ENCODE measurements at regions not wholly inside any gene's neighbourhood (a gene's known extent, or its start where the extent isn't known, plus 50 kb on each side); places are given as distances from the start of the nearest gene placed in this dataset.
"Not testable (repeated sequence)": the region's sequence is repeated elsewhere in the genome, so short reads cannot be mapped to it uniquely, and the experiment has no call there.

GRCh38 chr18:60246606-60247005, 126.0 kb downstream of the MC4R start:
- Histone ChIP-seq H3K4me3 (no peak overlapping the region), H3K27me3 (no peaks in the 10 kb centered on the region), H3K36me3 (no peaks in the 10 kb centered on the region), H3K27ac (replicated peaks in 1 of 4) (no peak overlapping the region), H3K4me1 (peaks cover 0 to 17% (median 0%) of the 10 kb centered on the region in 4 donors), H3K9me3 (no peaks in the 10 kb centered on the region)
- DNase-seq (ENCODE audit: extremely low spot score) = no peak
- TF ChIP-seq POLR2A (IDR thresholded peaks at IDR 0.05; ENCODE audit: low read depth) (no peak), POLR2AphosphoS5 (IDR thresholded peaks at IDR 0.05) (no peak), EP300 (IDR thresholded peaks at IDR 0.05) (no peak)
- TF ChIP-seq, protein P1, sequence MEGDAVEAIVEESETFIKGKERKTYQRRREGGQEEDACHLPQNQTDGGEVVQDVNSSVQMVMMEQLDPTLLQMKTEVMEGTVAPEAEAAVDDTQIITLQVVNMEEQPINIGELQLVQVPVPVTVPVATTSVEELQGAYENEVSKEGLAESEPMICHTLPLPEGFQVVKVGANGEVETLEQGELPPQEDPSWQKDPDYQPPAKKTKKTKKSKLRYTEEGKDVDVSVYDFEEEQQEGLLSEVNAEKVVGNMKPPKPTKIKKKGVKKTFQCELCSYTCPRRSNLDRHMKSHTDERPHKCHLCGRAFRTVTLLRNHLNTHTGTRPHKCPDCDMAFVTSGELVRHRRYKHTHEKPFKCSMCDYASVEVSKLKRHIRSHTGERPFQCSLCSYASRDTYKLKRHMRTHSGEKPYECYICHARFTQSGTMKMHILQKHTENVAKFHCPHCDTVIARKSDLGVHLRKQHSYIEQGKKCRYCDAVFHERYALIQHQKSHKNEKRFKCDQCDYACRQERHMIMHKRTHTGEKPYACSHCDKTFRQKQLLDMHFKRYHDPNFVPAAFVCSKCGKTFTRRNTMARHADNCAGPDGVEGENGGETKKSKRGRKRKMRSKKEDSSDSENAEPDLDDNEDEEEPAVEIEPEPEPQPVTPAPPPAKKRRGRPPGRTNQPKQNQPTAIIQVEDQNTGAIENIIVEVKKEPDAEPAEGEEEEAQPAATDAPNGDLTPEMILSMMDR (IDR thresholded peaks at IDR 0.05) = no peak
- WGBS = 54% methylated on average over 1 of the region's 1 CpG
- intact Hi-C loops (cut with DNase I) = no loop called here

GRCh38 chr18:60245096-60245495, 127.5 kb downstream of the MC4R start:
- no peak for DNase-seq (ENCODE audit: extremely low spot score)
- TF ChIP-seq, protein P1 (IDR thresholded peaks at IDR 0.05) = no peak
- TF ChIP-seq EP300 (IDR thresholded peaks at IDR 0.05) (no peak), POLR2A (IDR thresholded peaks at IDR 0.05; ENCODE audit: low read depth) (no peak)
- WGBS = 88% methylated on average over 5 of the region's 5 CpGs
- H3K27ac ChIP-seq (replicated peaks in 1 of 4) = no peak overlapping the region
- no peaks in the 10 kb centered on the region for H3K27me3 ChIP-seq
- H3K36me3 ChIP-seq = no peaks in the 10 kb centered on the region
- no peaks in the 10 kb centered on the region for H3K9me3 ChIP-seq
- no peak overlapping the region for H3K4me3 ChIP-seq
- intact Hi-C loops (cut with DNase I) = no loop called here
- H3K4me1 ChIP-seq = peaks cover 0 to 17% (median 0%) of the 10 kb centered on the region in 4 donors

GRCh38 chr18:60239024-60239710, 133.4 kb downstream of the MC4R start:
- H3K27me3 ChIP-seq; H3K9me3 ChIP-seq; H3K4me1 ChIP-seq; intact Hi-C loops (cut with DNase I); DNase-seq (ENCODE audit: extremely low spot score); H3K4me3 ChIP-seq; H3K36me3 ChIP-seq; H3K27ac ChIP-seq (replicated peaks in 1 of 4): not testable (repeated sequence)
- 67% methylated on average over 4 of the region's 4 CpGs for WGBS

DNA sequence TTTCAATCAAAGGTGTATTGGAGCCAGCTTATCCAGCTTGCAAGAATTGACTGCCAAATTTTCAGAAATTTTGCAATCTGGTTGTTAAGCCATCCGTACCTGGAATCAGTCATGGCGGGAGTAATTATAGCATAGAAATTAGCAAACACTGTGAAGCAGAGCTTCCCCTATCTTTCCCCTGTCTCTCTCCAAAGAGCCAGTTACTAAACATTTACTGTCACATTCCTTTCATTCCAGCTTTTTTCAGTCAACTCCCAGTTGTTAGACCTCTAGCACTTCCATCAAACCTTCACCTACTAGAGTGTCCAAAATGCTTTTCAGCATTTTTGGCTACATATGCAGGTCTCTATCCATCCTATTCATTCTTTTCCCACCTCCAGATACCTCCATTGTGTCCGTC, 137.4 kb downstream of the MC4R start:
- 92% methylated on average over 3 of the region's 3 CpGs for WGBS
- Histone ChIP-seq H3K4me1 (no peaks in the 10 kb centered on the region), H3K27me3 (no peaks in the 10 kb centered on the region), H3K4me3 (no peak overlapping the region), H3K27ac (replicated peaks in 1 of 4) (no peak overlapping the region), H3K9me3 (no peaks in the 10 kb centered on the region), H3K36me3 (no peaks in the 10 kb centered on the region)
- intact Hi-C loops (cut with DNase I) = no loop called here
- TF ChIP-seq, protein P1 (IDR thresholded peaks at IDR 0.05) = no peak
- TF ChIP-seq POLR2AphosphoS5 (IDR thresholded peaks at IDR 0.05) (no peak), EP300 (IDR thresholded peaks at IDR 0.05) (no peak), POLR2A (IDR thresholded peaks at IDR 0.05; ENCODE audit: low read depth) (no peak)
- no peak for DNase-seq (ENCODE audit: extremely low spot score)

DNA sequence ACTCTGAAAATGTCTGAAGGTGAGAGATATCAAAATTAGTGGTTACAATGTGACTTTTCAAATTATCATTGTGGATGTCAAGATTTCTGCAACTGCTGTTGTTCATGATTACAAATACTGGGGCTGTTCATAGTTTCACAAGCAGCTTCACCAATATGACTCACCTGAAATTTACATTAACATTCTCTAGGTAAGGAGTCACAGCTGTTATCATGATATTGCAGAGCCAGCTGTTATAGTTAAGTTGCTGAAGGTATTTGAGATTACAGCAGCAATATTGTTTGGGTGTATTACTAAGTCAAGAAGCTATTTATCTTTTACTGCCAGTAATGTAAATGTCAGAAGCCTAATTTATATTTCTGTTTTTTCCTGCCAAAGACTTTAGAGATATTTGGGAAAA, 140.0 kb downstream of the MC4R start:
- Histone ChIP-seq H3K27ac (replicated peaks in 1 of 4) (no peak overlapping the region), H3K27me3 (no peaks in the 10 kb centered on the region), H3K9me3 (no peaks in the 10 kb centered on the region), H3K36me3 (no peaks in the 10 kb centered on the region), H3K4me3 (no peak overlapping the region), H3K4me1 (no peaks in the 10 kb centered on the region)
- DNase-seq (ENCODE audit: extremely low spot score) = no peak
- TF ChIP-seq POLR2A (IDR thresholded peaks at IDR 0.05; ENCODE audit: low read depth) (no peak), EP300 (IDR thresholded peaks at IDR 0.05) (no peak), POLR2AphosphoS5 (IDR thresholded peaks at IDR 0.05) (no peak)
- TF ChIP-seq, protein P1 (IDR thresholded peaks at IDR 0.05) = no peak
- intact Hi-C loops (cut with DNase I) = no loop called here
